Loucy (cell line): ENCODE measurements at regions not wholly inside any gene's neighbourhood (a gene's known extent, or its start where the extent isn't known, plus 50 kb on each side); places are given as distances from the start of the nearest gene placed in this dataset.

Source experiments
- EZH2phosphoT487 ChIP-seq: fragments of 200-600 bp; IDR thresholded peaks from 2 replicates; pipeline ENCODE4 v1.6.1; 2018; ENCODE audit warnings: antibody characterized with exemption, mild to moderate bottlenecking, moderate library complexity, borderline replicate concordance
- TF ChIP-seq, protein P1 (sequence below): fragments of 200-600 bp; sonication (generic); conservative IDR thresholded peaks from 2 replicates; pipeline ENCODE4 v1.5.1; 2014; ENCODE audit warnings: mild to moderate bottlenecking, antibody characterized with exemption, low read length

DNA sequence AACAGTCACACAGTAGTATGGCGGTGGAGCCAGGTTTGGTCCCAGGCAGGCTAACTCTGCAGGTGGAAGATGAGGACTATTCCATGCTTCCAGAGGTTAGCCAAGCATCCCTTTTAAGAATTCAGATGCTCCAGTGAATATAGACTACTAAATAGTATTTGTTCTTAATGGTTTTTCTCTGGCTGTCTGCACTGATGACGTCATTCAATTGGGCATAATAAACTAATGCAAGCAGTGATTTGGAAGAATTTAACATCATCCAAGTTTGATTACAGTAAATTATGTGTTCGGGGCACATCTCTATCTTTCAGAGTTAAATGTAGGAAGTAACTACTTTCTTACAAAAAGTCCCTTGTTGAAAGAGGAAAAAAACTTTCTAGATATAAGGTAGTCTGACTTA lies 78.8 kb upstream of the RND3 start:
- TF ChIP-seq, protein P1, sequence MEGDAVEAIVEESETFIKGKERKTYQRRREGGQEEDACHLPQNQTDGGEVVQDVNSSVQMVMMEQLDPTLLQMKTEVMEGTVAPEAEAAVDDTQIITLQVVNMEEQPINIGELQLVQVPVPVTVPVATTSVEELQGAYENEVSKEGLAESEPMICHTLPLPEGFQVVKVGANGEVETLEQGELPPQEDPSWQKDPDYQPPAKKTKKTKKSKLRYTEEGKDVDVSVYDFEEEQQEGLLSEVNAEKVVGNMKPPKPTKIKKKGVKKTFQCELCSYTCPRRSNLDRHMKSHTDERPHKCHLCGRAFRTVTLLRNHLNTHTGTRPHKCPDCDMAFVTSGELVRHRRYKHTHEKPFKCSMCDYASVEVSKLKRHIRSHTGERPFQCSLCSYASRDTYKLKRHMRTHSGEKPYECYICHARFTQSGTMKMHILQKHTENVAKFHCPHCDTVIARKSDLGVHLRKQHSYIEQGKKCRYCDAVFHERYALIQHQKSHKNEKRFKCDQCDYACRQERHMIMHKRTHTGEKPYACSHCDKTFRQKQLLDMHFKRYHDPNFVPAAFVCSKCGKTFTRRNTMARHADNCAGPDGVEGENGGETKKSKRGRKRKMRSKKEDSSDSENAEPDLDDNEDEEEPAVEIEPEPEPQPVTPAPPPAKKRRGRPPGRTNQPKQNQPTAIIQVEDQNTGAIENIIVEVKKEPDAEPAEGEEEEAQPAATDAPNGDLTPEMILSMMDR, result no peak
- no peak for TF ChIP-seq EZH2phosphoT487
